Chondrocyte (in vitro differentiated cells): ENCODE measurements at regions not wholly inside any gene's neighbourhood (a gene's known extent, or its start where the extent isn't known, plus 50 kb on each side); places are given as distances from the start of the nearest gene placed in this dataset.

Experiments
- DNase-seq: peaks from one replicate; pipeline ENCODE4 v3.0.0; 2021; ENCODE audit warnings: mixed read lengths, low spot score
- H3K27ac Mint-ChIP-seq: one replicate; pipeline ENCODE4 v1.8.0; 2021; ENCODE audit warnings: mild to moderate bottlenecking, moderate library complexity, mixed read lengths; ENCODE audit not compliant: unreplicated experiment
- H3K27me3 Mint-ChIP-seq: 2 replicates; pipeline ENCODE4 v1.8.0; 2021; ENCODE audit warnings: low read depth, mixed read lengths
- H3K36me3 Mint-ChIP-seq: 2 replicates; pipeline ENCODE4 v1.8.0; 2021; ENCODE audit warnings: low read depth, mixed read lengths
- H3K4me1 Mint-ChIP-seq: 2 replicates; pipeline ENCODE4 v1.8.0; 2021; ENCODE audit warnings: low read depth, mild to moderate bottlenecking, mixed read lengths
- H3K4me3 Mint-ChIP-seq: one replicate; pipeline ENCODE4 v1.8.0; 2021; ENCODE audit warnings: mild to moderate bottlenecking, moderate library complexity, mixed read lengths; ENCODE audit not compliant: unreplicated experiment
- H3K9me3 Mint-ChIP-seq: 2 replicates; pipeline ENCODE4 v1.8.0; 2021; ENCODE audit warnings: low read depth, mixed read lengths
- TF ChIP-seq, protein P1 (sequence below): fragments of 200-600 bp; sonication (generic); IDR thresholded peaks from 2 replicates; pipeline ENCODE4 v1.5.0; 2021; ENCODE audit warnings: antibody characterized with exemption, mild to moderate bottlenecking, moderate library complexity

DNA sequence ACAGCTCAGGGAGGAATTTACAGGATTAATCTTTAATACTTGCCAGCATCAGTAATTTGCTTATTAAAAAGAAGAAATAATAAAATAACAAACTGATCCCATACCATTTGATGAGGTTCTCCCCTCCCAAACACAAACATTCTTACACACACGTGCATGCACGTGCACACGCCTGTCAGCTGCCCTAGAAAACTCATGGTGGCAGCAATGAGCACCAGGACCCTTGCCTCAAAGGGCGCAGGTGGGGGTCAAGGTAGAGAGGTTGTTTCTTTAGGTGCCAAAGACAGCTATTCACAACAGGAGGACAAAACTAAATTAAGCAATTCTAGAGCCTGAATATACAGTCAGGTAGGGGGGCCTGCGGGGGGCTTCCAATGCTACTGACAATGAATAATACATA, 219.3 kb downstream of the BUD13 start:
- DNase-seq: no peak
- H3K27ac Mint-ChIP-seq: no peak overlapping the region
- no peaks in the 10 kb centered on the region for H3K36me3 Mint-ChIP-seq
- TF ChIP-seq, protein P1, sequence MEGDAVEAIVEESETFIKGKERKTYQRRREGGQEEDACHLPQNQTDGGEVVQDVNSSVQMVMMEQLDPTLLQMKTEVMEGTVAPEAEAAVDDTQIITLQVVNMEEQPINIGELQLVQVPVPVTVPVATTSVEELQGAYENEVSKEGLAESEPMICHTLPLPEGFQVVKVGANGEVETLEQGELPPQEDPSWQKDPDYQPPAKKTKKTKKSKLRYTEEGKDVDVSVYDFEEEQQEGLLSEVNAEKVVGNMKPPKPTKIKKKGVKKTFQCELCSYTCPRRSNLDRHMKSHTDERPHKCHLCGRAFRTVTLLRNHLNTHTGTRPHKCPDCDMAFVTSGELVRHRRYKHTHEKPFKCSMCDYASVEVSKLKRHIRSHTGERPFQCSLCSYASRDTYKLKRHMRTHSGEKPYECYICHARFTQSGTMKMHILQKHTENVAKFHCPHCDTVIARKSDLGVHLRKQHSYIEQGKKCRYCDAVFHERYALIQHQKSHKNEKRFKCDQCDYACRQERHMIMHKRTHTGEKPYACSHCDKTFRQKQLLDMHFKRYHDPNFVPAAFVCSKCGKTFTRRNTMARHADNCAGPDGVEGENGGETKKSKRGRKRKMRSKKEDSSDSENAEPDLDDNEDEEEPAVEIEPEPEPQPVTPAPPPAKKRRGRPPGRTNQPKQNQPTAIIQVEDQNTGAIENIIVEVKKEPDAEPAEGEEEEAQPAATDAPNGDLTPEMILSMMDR: no peak
- peaks cover 17% of the 10 kb centered on the region for H3K9me3 Mint-ChIP-seq
- no peak overlapping the region for H3K4me3 Mint-ChIP-seq
- H3K4me1 Mint-ChIP-seq: no peaks in the 10 kb centered on the region
- peaks cover 14% of the 10 kb centered on the region for H3K27me3 Mint-ChIP-seq

DNA sequence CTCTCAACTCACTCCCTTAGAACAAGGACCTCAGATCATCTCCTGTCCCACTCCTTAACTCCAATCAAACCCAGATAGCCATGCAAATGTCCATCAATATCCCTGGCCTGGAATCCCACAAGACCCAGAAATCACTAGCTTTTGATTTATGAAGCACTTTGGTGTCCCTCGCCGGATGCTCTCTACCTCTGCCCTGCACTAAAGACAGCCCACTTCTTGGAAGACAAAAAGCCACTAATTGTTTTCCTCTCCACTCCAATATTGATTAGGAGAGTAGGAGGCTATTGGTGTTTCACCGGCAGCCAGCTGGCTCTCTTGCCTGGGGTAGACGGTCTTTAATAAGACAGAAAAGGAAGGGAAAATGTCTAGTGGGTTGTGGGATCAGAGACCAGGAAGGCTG, 221.2 kb downstream of the BUD13 start:
- no peak for DNase-seq
- peaks cover 15% of the 10 kb centered on the region for H3K27me3 Mint-ChIP-seq
- no peak overlapping the region for H3K27ac Mint-ChIP-seq
- no peak overlapping the region for H3K4me3 Mint-ChIP-seq
- peaks cover 16% of the 10 kb centered on the region for H3K9me3 Mint-ChIP-seq
- H3K36me3 Mint-ChIP-seq: no peaks in the 10 kb centered on the region
- H3K4me1 Mint-ChIP-seq: no peaks in the 10 kb centered on the region
- TF ChIP-seq, protein P1: no peak

DNA sequence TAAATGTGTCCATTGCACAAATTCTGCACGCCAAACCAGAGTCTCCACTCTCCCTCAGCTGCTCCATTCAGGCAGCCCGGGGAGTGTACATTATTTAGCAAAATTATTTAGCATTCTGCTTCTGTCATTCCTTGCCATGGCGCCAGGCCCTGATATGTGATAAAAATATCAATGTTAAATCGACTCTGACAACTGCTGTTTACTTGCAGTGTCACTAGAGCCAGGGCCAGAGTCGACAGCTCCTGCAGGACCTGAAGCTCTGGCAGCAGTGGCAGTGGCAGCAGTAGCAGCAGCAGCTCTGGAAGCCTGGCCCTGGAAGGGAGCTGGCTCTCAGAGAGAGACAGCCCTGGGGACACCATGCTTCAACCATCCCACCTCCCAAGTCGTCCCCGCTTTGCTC, 224.5 kb downstream of the BUD13 start:
- no peak overlapping the region for H3K4me3 Mint-ChIP-seq
- H3K36me3 Mint-ChIP-seq: no peaks in the 10 kb centered on the region
- no peaks in the 10 kb centered on the region for H3K4me1 Mint-ChIP-seq
- no peak for DNase-seq
- H3K9me3 Mint-ChIP-seq: peaks cover 9% of the 10 kb centered on the region
- H3K27ac Mint-ChIP-seq: no peak overlapping the region
- TF ChIP-seq, protein P1: no peak
- H3K27me3 Mint-ChIP-seq: peaks cover 3% of the 10 kb centered on the region

DNA sequence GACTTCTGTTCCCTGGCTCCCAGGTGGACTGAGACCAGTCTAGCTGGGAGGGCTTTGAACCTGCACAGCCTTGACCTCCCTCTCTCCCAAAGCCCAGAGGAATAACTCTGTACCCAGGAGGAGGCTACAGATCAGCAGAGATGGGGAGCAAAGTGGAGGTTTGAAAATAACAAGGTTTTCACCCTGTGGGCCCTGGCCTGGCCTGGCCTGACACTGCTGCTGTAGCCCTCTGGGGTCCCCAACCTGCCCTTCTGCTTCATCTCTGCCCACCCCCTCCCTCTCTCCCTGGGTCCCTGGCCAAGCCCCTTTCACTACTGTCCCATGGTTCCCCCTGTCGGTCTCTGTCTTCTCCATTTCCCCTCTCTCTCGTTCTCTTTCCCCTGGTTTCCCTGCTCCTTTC, 225.2 kb downstream of the BUD13 start:
- no peak overlapping the region for H3K27ac Mint-ChIP-seq
- TF ChIP-seq, protein P1: no peak
- peaks cover 3% of the 10 kb centered on the region for H3K27me3 Mint-ChIP-seq
- no peaks in the 10 kb centered on the region for H3K36me3 Mint-ChIP-seq
- no peak overlapping the region for H3K4me3 Mint-ChIP-seq
- no peaks in the 10 kb centered on the region for H3K4me1 Mint-ChIP-seq
- peaks cover 9% of the 10 kb centered on the region for H3K9me3 Mint-ChIP-seq
- no peak for DNase-seq

DNA sequence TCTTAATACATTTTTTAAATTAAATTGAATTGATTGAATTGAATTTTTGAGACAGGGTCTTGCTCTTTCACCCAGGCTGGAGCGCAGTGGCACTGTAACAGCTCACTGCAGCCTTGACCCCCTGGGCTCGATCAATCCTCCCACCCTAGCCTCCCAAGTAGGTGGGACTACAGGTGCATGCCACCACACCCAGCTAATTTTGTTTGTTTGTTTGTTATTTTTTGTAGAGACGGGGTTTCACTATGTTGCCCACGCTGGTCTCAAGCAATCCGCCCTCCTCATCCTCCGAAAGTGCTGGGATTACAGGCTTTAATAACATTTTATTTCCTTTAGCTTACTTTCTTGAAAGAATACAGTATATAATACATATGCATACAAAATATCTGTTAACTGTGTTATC, 226.9 kb downstream of the BUD13 start:
- Mint-ChIP-seq H3K27ac (no peak overlapping the region), H3K27me3 (peaks cover 3% of the 10 kb centered on the region), H3K36me3 (no peaks in the 10 kb centered on the region), H3K4me1 (no peaks in the 10 kb centered on the region), H3K4me3 (no peak overlapping the region), H3K9me3 (peaks cover 9% of the 10 kb centered on the region)
- TF ChIP-seq, protein P1: no peak
- DNase-seq: no peak
